Caco-2 (cell line): ENCODE measurements at regions not wholly inside any gene's neighbourhood (a gene's known extent, or its start where the extent isn't known, plus 50 kb on each side); places are given as distances from the start of the nearest gene placed in this dataset.
"Not testable (repeated sequence)": the region's sequence is repeated elsewhere in the genome, so short reads cannot be mapped to it uniquely, and the experiment has no call there.

ENCODE experiments used
- BruUV-seq: library from RNA; stranded (reverse); fragments of 400-500 nt; replicated peaks from 2 replicates; lab custom pipeline; 2021; lab: Mats Ljungman, UMichigan
- CTCF ChIA-PET: fragments of 300-600 bp; sonication (Branson Sonifier 250); formaldehyde crosslinking; loops from one replicate; lab custom pipeline; 2022; ENCODE audit warnings: antibody characterized with exemption; lab: Charles Lee
- POLR2A ChIA-PET: fragments of 300-600 bp; sonication (Branson Sonifier 250); formaldehyde crosslinking; loops from one replicate; lab custom pipeline; 2022; ENCODE audit warnings: antibody characterized with exemption; lab: Charles Lee
- DNase-seq, 2 experiments: peaks; one replicate each; pipeline versions ENCODE4 v3.0.0 to v3.0.0-alpha.2; 2020 to 2022
- H3K27me3 ChIP-seq: replicated peaks from 2 replicates; pipeline ENCODE4 v1.6.0; 2011; ENCODE audit warnings: low read length; ENCODE audit not compliant: control insufficient read depth, insufficient read depth
- H3K36me3 ChIP-seq: 2 replicates; pipeline ENCODE4 v1.5.1; 2011; ENCODE audit warnings: low read length; ENCODE audit not compliant: control insufficient read depth, insufficient read depth
- H3K4me1 ChIP-seq: fragments of 250-450 bp; sonication (Bioruptor Pico); 2 replicates; pipeline ENCODE4 v1.5.1; 2020; ENCODE audit warnings: mild to moderate bottlenecking
- H3K4me3 ChIP-seq: 2 replicates; pipeline ENCODE4 v1.5.1; 2011; ENCODE audit warnings: low read depth, mild to moderate bottlenecking, control low read depth, low read length
- H3K9me3 ChIP-seq: fragments of 250-450 bp; sonication (Bioruptor Pico); 2 replicates; pipeline ENCODE4 v1.5.1; 2020; ENCODE audit warnings: mild to moderate bottlenecking, moderate library complexity
- H3K27ac Mint-ChIP-seq: one replicate; pipeline ENCODE4 v1.8.0; 2022; ENCODE audit warnings: mixed read lengths; ENCODE audit not compliant: unreplicated experiment
- H3K27me3 Mint-ChIP-seq: one replicate; pipeline ENCODE4 v1.8.0; 2022; ENCODE audit warnings: mixed read lengths; ENCODE audit not compliant: insufficient read depth, unreplicated experiment
- H3K36me3 Mint-ChIP-seq: one replicate; pipeline ENCODE4 v1.8.0; 2022; ENCODE audit warnings: mild to moderate bottlenecking, mixed read lengths; ENCODE audit not compliant: insufficient read depth, unreplicated experiment
- H3K4me1 Mint-ChIP-seq: one replicate; pipeline ENCODE4 v1.8.0; 2022; ENCODE audit warnings: low read depth, mixed read lengths; ENCODE audit not compliant: unreplicated experiment
- H3K4me3 Mint-ChIP-seq: one replicate; pipeline ENCODE4 v1.8.0; 2022; ENCODE audit warnings: mild to moderate bottlenecking, moderate library complexity, mixed read lengths; ENCODE audit not compliant: unreplicated experiment
- H3K9me3 Mint-ChIP-seq: one replicate; pipeline ENCODE4 v1.8.0; 2022; ENCODE audit warnings: mixed read lengths; ENCODE audit not compliant: unreplicated experiment
- CTCF ChIP-seq, 2 experiments: fragments of 200-600 bp in 1 of 2; IDR thresholded peaks; 1 replicate in 1 of 2; 2 replicates in 1 of 2; pipeline versions ENCODE4 v1.5.1 to v1.8.0; 2011 to 2022; ENCODE audit warnings: antibody characterized with exemption in 1 of 2, control low read depth in 1 of 2, inconsistent platforms in 1 of 2, low read depth in 1 of 2, low read length in 1 of 2, mild to moderate bottlenecking in 1 of 2, moderate library complexity in 1 of 2; ENCODE audit not compliant: insufficient read depth in 1 of 2, severe bottlenecking in 1 of 2, unreplicated experiment in 1 of 2
- intact Hi-C: fragments of 100-400 bp; cut with micrococcal nuclease; formaldehyde crosslinking; loops from one replicate; pipeline ENCODE4 v1.10.0; 2022; ENCODE audit not compliant: unreplicated experiment

GRCh38 chr6:118705544-118706491 lies 54.4 kb upstream of the CEP85L start:
- Mint-ChIP-seq H3K4me3 (no peak overlapping the region), H3K4me1 (peaks cover 6% of the 10 kb centered on the region), H3K27ac (no peak overlapping the region), H3K36me3 (no peaks in the 10 kb centered on the region), H3K27me3 (peaks cover 11% of the 10 kb centered on the region), H3K9me3 (no peaks in the 10 kb centered on the region)
- Histone ChIP-seq H3K36me3 (no peaks in the 10 kb centered on the region), H3K4me1 (no peaks in the 10 kb centered on the region), H3K4me3 (no peak overlapping the region), H3K27me3 (no peaks in the 10 kb centered on the region), H3K9me3 (no peaks in the 10 kb centered on the region)
- POLR2A ChIA-PET: no interaction called here
- intact Hi-C loops: no loop called here
- no TSS peak for BruUV-seq
- TF ChIP-seq CTCF (IDR thresholded peaks at IDR 0.05; ENCODE audit: insufficient read depth in 1 of 2, low read depth in 1 of 2, low read length in 1 of 2, severe bottlenecking in 1 of 2, unreplicated experiment in 1 of 2): no peak
- CTCF ChIA-PET: interaction anchor here (0.7 kb wide), 1 partner anchor 69 kb away, joined by 3 read pairs; no protein-coding TSS in a partner anchor
- no peak for DNase-seq

DNA sequence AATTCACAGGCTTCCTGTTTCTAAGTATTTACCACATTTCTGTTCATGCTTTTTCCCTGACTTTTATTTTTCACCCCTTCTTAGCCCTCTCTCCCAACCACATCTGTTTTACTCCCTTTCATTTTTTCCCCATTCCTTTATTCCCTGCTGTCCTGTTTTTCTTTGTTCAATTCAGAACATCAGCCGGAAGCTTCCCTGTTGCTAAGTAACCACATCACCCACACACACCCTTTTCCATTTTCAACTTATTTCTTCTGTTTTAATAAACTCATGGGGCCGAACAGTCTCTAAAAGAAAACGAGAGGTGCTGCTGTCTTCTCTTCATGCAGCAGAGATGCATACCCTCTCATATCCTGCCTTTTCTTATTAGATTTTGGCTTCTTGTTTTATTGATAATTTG lies 53.5 kb upstream of the CEP85L start:
- CTCF ChIA-PET: no interaction called here
- Histone ChIP-seq H3K36me3 (no peaks in the 10 kb centered on the region), H3K4me3 (no peak overlapping the region), H3K27me3 (no peaks in the 10 kb centered on the region), H3K4me1 (no peaks in the 10 kb centered on the region), H3K9me3 (no peaks in the 10 kb centered on the region)
- H3K9me3 Mint-ChIP-seq: no peaks in the 10 kb centered on the region
- BruUV-seq: no TSS peak
- H3K4me3 Mint-ChIP-seq: no peak overlapping the region
- TF ChIP-seq CTCF (IDR thresholded peaks at IDR 0.05; ENCODE audit: insufficient read depth in 1 of 2, low read depth in 1 of 2, low read length in 1 of 2, severe bottlenecking in 1 of 2, unreplicated experiment in 1 of 2): no peak
- peaks cover 6% of the 10 kb centered on the region for H3K4me1 Mint-ChIP-seq
- H3K36me3 Mint-ChIP-seq: no peaks in the 10 kb centered on the region
- no peak overlapping the region for H3K27ac Mint-ChIP-seq
- POLR2A ChIA-PET: no interaction called here
- no peak for DNase-seq
- H3K27me3 Mint-ChIP-seq: peaks cover 9% of the 10 kb centered on the region
- intact Hi-C loops: no loop called here

DNA sequence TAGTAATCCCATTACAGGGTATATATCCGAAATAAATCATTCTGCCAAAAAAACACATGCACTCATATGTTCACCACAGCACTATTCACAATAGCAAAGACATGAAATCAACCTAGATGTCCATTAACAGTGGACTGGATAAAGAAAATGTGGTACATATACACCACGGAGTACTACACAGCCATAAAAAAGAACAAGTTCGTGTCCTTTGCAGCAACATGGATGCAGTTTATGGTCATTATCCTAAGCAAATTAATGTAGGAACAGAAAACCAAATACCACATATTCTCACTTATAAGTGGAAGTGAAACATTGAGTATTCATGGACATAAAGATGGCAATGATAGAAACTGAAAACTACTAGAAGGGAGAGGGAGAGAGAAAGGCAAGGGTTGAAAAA lies 49.9 kb upstream of the CEP85L start:
- intact Hi-C loops, H3K4me1 ChIP-seq, H3K27me3 Mint-ChIP-seq, H3K27ac Mint-ChIP-seq, H3K9me3 Mint-ChIP-seq, BruUV-seq, H3K36me3 ChIP-seq, H3K4me3 Mint-ChIP-seq, H3K4me1 Mint-ChIP-seq, H3K27me3 ChIP-seq, H3K36me3 Mint-ChIP-seq, H3K4me3 ChIP-seq, CTCF ChIA-PET, POLR2A ChIA-PET, DNase-seq, H3K9me3 ChIP-seq: not testable (repeated sequence)
